ENCODE measurements at regions not wholly inside any gene's neighbourhood (a gene's known extent, or its start where the extent isn't known, plus 50 kb on each side); places are given as distances from the start of the nearest gene placed in this dataset.

DNA sequence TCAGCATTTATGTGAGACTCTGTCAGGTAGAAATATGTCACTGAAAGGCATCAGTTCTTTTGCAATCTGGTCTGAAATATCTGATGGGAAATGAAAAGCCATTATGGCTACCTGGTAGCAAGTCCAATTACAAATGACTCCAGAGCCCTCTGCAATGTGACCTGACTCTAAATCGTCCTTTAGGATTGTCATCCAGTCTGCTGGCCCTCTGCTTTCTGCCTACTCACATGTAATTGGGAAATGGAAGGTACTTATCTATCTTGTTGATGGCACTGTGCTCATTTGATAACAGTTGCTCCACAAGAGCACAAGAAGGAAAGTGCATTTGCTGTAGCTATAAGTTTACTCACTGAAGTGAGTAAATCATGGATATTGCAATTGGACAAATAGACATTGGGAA is 799.8 kb downstream of the RAPGEF2 start:
- TF ChIP-seq CTCF (IDR thresholded peaks at IDR 0.05) (no peak), POLR2A (IDR thresholded peaks at IDR 0.05) (no peak)
